Esophagus squamous epithelium (tissue), 5 donors: ENCODE measurements at regions not wholly inside any gene's neighbourhood (a gene's known extent, or its start where the extent isn't known, plus 50 kb on each side); places are given as distances from the start of the nearest gene placed in this dataset.

Experiments
- DNase-seq: peaks from one replicate; lab custom pipeline; 2025; lab: John Stamatoyannopoulos, UW
- H3K27ac ChIP-seq, 4 donors: fragments of 200-600 bp; sonication (generic); one replicate each; pipeline ENCODE4 v1.5.1; 2016 to 2019; ENCODE audit warnings: mild to moderate bottlenecking in 1 of 4
- H3K27me3 ChIP-seq, 4 donors: fragments of 200-600 bp; sonication (generic); 1 replicate in 3 of 4; 2 replicates in 1 of 4; pipeline versions ENCODE4 v1.5.1 to v1.6.0; 2017 to 2021; ENCODE audit warnings: antibody characterized with exemption in 1 of 4
- H3K36me3 ChIP-seq, 3 donors: fragments of 200-600 bp; sonication (generic); one replicate each; pipeline ENCODE4 v1.5.1; 2016 to 2019
- H3K4me1 ChIP-seq, 3 donors: fragments of 200-600 bp; sonication (generic); one replicate each; pipeline ENCODE4 v1.5.1; 2017 to 2019
- H3K4me3 ChIP-seq, 4 donors: fragments of 200-600 bp; sonication (generic); 1 replicate in 3 of 4; 2 replicates in 1 of 4; pipeline ENCODE4 v1.5.1; 2016 to 2019; ENCODE audit warnings: mild to moderate bottlenecking in 2 of 4, moderate library complexity in 1 of 4
- H3K9me3 ChIP-seq, 3 donors: fragments of 200-600 bp; sonication (generic); one replicate each; pipeline ENCODE4 v1.5.1; 2016 to 2019
- CTCF ChIP-seq, 6 experiments: fragments of 450-650 bp in 4 of 6; fragments of 200-600 bp in 2 of 6; sonication (generic) in 2 of 6; IDR thresholded peaks; one replicate each; pipeline ENCODE4 v1.5.1; 2016 to 2019; ENCODE audit warnings: antibody characterized with exemption in 6 of 6, mild to moderate bottlenecking in 4 of 6, moderate library complexity in 4 of 6
- POLR2A ChIP-seq, 4 donors: fragments of 450-650 bp; IDR thresholded peaks; one replicate each; pipeline ENCODE4 v1.6.1; 2017; ENCODE audit warnings: antibody characterized with exemption in 4 of 4, mild to moderate bottlenecking in 4 of 4, moderate library complexity in 3 of 4
- WGBS, 2 donors: methylation state at CpG; one replicate each; pipeline ENCODE4 v1.1.5; 2018; 5-methylcytosine and 5-hydroxymethylcytosine counted together
- intact Hi-C: fragments of 100-400 bp; cut with DNase I; formaldehyde crosslinking; loops from one replicate; pipeline ENCODE4 v1.15.0; 2022
- donor health status: DM: yes; HTN: yes; CAD: no.

GRCh38 chr20:60583741-60584140, 625.5 kb downstream of the CDH26 start:
- Histone ChIP-seq H3K9me3 (no peaks in the 10 kb centered on the region), H3K27me3 (no peaks in the 10 kb centered on the region), H3K4me3 (no peak overlapping the region), H3K4me1 (no peaks in the 10 kb centered on the region), H3K27ac (no peak overlapping the region), H3K36me3 (no peaks in the 10 kb centered on the region)
- intact Hi-C loops = no loop called here
- TF ChIP-seq CTCF (IDR thresholded peaks at IDR 0.05) = no peak
- TF ChIP-seq POLR2A (IDR thresholded peaks at IDR 0.05) = no peak
- WGBS, 2 donors = 29 to 53% methylated on average over 2 of the region's 2 CpGs
- DNase-seq = no peak

GRCh38 chr20:60584221-60584620, 626.0 kb downstream of the CDH26 start:
- WGBS, 2 donors = 49 to 62% methylated on average over 4 of the region's 4 CpGs
- Histone ChIP-seq H3K27ac (no peak overlapping the region), H3K4me3 (no peak overlapping the region), H3K4me1 (no peaks in the 10 kb centered on the region), H3K27me3 (no peaks in the 10 kb centered on the region), H3K36me3 (no peaks in the 10 kb centered on the region), H3K9me3 (no peaks in the 10 kb centered on the region)
- TF ChIP-seq POLR2A (IDR thresholded peaks at IDR 0.05) = no peak
- TF ChIP-seq CTCF (IDR thresholded peaks at IDR 0.05) = no peak
- DNase-seq = no peak
- intact Hi-C loops = no loop called here

- Histone ChIP-seq H3K4me1 (no peaks in the 10 kb centered on the region), H3K9me3 (no peaks in the 10 kb centered on the region), H3K36me3 (no peaks in the 10 kb centered on the region), H3K27me3 (no peaks in the 10 kb centered on the region), H3K27ac (no peak overlapping the region), H3K4me3 (no peak overlapping the region)
- TF ChIP-seq CTCF (IDR thresholded peaks at IDR 0.05) (no peak), POLR2A (IDR thresholded peaks at IDR 0.05) (no peak)
- no peak for DNase-seq
- WGBS, 2 donors = 68 to 70% methylated on average over 4 of the region's 4 CpGs
- intact Hi-C loops = no loop called here
Measured at GRCh38 chr20:60585651-60586050, 627.4 kb downstream of the CDH26 start.

GRCh38 chr20:60586269-60587050, 628.2 kb downstream of the CDH26 start:
- Histone ChIP-seq H3K4me3 (no peak overlapping the region), H3K36me3 (no peaks in the 10 kb centered on the region), H3K4me1 (no peaks in the 10 kb centered on the region), H3K27ac (no peak overlapping the region), H3K27me3 (no peaks in the 10 kb centered on the region), H3K9me3 (no peaks in the 10 kb centered on the region)
- TF ChIP-seq CTCF (IDR thresholded peaks at IDR 0.05) (no peak), POLR2A (IDR thresholded peaks at IDR 0.05) (no peak)
- WGBS, 2 donors = 49 to 72% methylated on average over 5 to 11 of the region's 11 CpGs
- DNase-seq = no peak
- intact Hi-C loops = no loop called here

GRCh38 chr20:60587986-60588385, 629.8 kb downstream of the CDH26 start:
- Histone ChIP-seq H3K4me1 (no peaks in the 10 kb centered on the region), H3K27me3 (no peaks in the 10 kb centered on the region), H3K9me3 (no peaks in the 10 kb centered on the region), H3K27ac (no peak overlapping the region), H3K36me3 (no peaks in the 10 kb centered on the region), H3K4me3 (no peak overlapping the region)
- no peak for DNase-seq
- 63 to 82% methylated on average over 3 to 4 of the region's 4 CpGs for WGBS, 2 donors
- intact Hi-C loops = no loop called here
- no peak for TF ChIP-seq POLR2A (IDR thresholded peaks at IDR 0.05)
- TF ChIP-seq CTCF (IDR thresholded peaks at IDR 0.05) = no peak
